NCI-H2171 treated with DMSO at 0.1 percent for 48 hours (cell line): ENCODE measurements at regions not wholly inside any gene's neighbourhood (a gene's known extent, or its start where the extent isn't known, plus 50 kb on each side); places are given as distances from the start of the nearest gene placed in this dataset.

Experiments
- DNase-seq: peaks from one replicate; lab custom pipeline; 2025; lab: John Stamatoyannopoulos, UW

GRCh38 chr17:52390422-52390821 lies 231.9 kb upstream of the CA10 start:
- DNase-seq: no peak

- no peak for DNase-seq
Measured at GRCh38 chr17:52389632-52390031, 231.1 kb upstream of the CA10 start.

GRCh38 chr17:52388941-52389340 lies 230.4 kb upstream of the CA10 start:
- no peak for DNase-seq

GRCh38 chr17:52384695-52385094 lies 226.2 kb upstream of the CA10 start:
- no peak for DNase-seq

- DNase-seq: peak; percentile 12
Measured at GRCh38 chr17:52383493-52384100, 225.1 kb upstream of the CA10 start.

GRCh38 chr17:52378860-52379259 lies 220.3 kb upstream of the CA10 start:
- DNase-seq: no peak

GRCh38 chr17:52376137-52376536 lies 217.6 kb upstream of the CA10 start:
- no peak for DNase-seq

GRCh38 chr17:52368886-52369285 lies 210.4 kb upstream of the CA10 start:
- DNase-seq: no peak

GRCh38 chr17:52357854-52358253 lies 199.3 kb upstream of the CA10 start:
- DNase-seq: no peak

- no peak for DNase-seq
Measured at GRCh38 chr17:52336796-52337195, 178.3 kb upstream of the CA10 start.

- no peak for DNase-seq
Measured at GRCh38 chr17:52306314-52306713, 147.8 kb upstream of the CA10 start.

- no peak for DNase-seq
Measured at GRCh38 chr17:52298881-52299280, 140.4 kb upstream of the CA10 start.

GRCh38 chr17:52297230-52298010 lies 138.9 kb upstream of the CA10 start:
- DNase-seq: peak; percentile 6

GRCh38 chr17:52294301-52294700 lies 135.8 kb upstream of the CA10 start:
- DNase-seq: no peak

GRCh38 chr17:52287611-52288010 lies 129.1 kb upstream of the CA10 start:
- DNase-seq: no peak

- DNase-seq: no peak
Measured at GRCh38 chr17:52283872-52284271, 125.4 kb upstream of the CA10 start.

- no peak for DNase-seq
Measured at GRCh38 chr17:52276381-52277008, 118.0 kb upstream of the CA10 start.

GRCh38 chr17:52271781-52272180 lies 113.3 kb upstream of the CA10 start:
- DNase-seq: no peak

- no peak for DNase-seq
Measured at GRCh38 chr17:52255347-52255746, 96.8 kb upstream of the CA10 start.

GRCh38 chr17:52244689-52245088 lies 86.2 kb upstream of the CA10 start:
- no peak for DNase-seq

GRCh38 chr17:52242268-52242667 lies 83.8 kb upstream of the CA10 start:
- no peak for DNase-seq

GRCh38 chr17:52237151-52237550 lies 78.6 kb upstream of the CA10 start:
- no peak for DNase-seq

- no peak for DNase-seq
Measured at GRCh38 chr17:52235516-52235915, 77.0 kb upstream of the CA10 start.
